MM.1S (cell line): ENCODE measurements at regions not wholly inside any gene's neighbourhood (a gene's known extent, or its start where the extent isn't known, plus 50 kb on each side); places are given as distances from the start of the nearest gene placed in this dataset.

Source experiments
- DNase-seq: peaks from one replicate; pipeline ENCODE4 v3.0.0-alpha.2; 2015
- H2AFZ ChIP-seq: fragments of 300-600 bp; sonication (generic); 2 replicates; pipeline ENCODE4 v1.6.0; 2016; ENCODE audit warnings: antibody characterized with exemption, low read length
- H3F3A ChIP-seq: fragments of 300-600 bp; sonication (generic); 2 replicates; pipeline ENCODE4 v1.6.1; 2016; ENCODE audit warnings: mild to moderate bottlenecking, antibody characterized with exemption, low read length, moderate library complexity, mixed read lengths; ENCODE audit not compliant: insufficient read depth
- H3K27ac ChIP-seq: fragments of 300-600 bp; sonication (generic); 2 replicates; pipeline ENCODE4 v1.5.1; 2016; ENCODE audit warnings: mild to moderate bottlenecking, low read length
- H3K27me3 ChIP-seq: fragments of 300-600 bp; sonication (generic); replicated peaks from 2 replicates; pipeline ENCODE4 v1.6.0; 2016; ENCODE audit warnings: low read length; ENCODE audit not compliant: insufficient read depth
- H3K36me3 ChIP-seq: fragments of 300-600 bp; sonication (generic); replicated peaks from 2 replicates; pipeline ENCODE4 v1.6.1; 2016; ENCODE audit warnings: mild to moderate bottlenecking, low read length, mixed read lengths; ENCODE audit not compliant: insufficient read depth
- H3K4me1 ChIP-seq: fragments of 300-600 bp; sonication (generic); 2 replicates; pipeline ENCODE4 v1.6.1; 2016; ENCODE audit warnings: low read length, mixed read lengths
- H3K4me2 ChIP-seq: fragments of 300-600 bp; sonication (generic); 2 replicates; pipeline ENCODE4 v1.6.0; 2016; ENCODE audit warnings: low read depth, low read length
- H3K4me3 ChIP-seq: fragments of 300-600 bp; sonication (generic); 2 replicates; pipeline ENCODE4 v1.5.1; 2016; ENCODE audit warnings: low read length, mixed read lengths
- H3K79me2 ChIP-seq: fragments of 300-600 bp; sonication (generic); 2 replicates; pipeline ENCODE4 v1.6.1; 2016; ENCODE audit warnings: mixed run types, low read length, mixed read lengths
- H3K9ac ChIP-seq: fragments of 300-600 bp; sonication (generic); 2 replicates; pipeline ENCODE4 v1.6.1; 2016; ENCODE audit warnings: low read length, mixed read lengths
- H3K9me2 ChIP-seq: fragments of 300-600 bp; sonication (generic); replicated peaks from 2 replicates; pipeline ENCODE4 v1.6.1; 2016; ENCODE audit warnings: mild to moderate bottlenecking, low read length, mixed read lengths; ENCODE audit not compliant: insufficient read depth
- H3K9me3 ChIP-seq: fragments of 300-600 bp; sonication (generic); replicated peaks from 2 replicates; pipeline ENCODE4 v1.6.1; 2016; ENCODE audit warnings: mild to moderate bottlenecking, low read length, mixed read lengths; ENCODE audit not compliant: insufficient read depth
- H4K20me1 ChIP-seq: fragments of 300-600 bp; sonication (generic); 2 replicates; pipeline ENCODE4 v1.6.1; 2016; ENCODE audit warnings: mild to moderate bottlenecking, low read length, moderate library complexity, mixed read lengths; ENCODE audit not compliant: insufficient read depth
- EZH2 ChIP-seq: fragments of 300-600 bp; sonication (generic); optimal IDR thresholded peaks from 2 replicates; pipeline ENCODE3; 2017; ENCODE audit warnings: low read depth, mild to moderate bottlenecking, antibody characterized with exemption, low read length, mixed read lengths
- EZH2phosphoT487 ChIP-seq: fragments of 300-600 bp; sonication (generic); IDR thresholded peaks from 2 replicates; pipeline ENCODE4 v1.6.1; 2018; ENCODE audit warnings: antibody characterized with exemption, low read length
- TF ChIP-seq, protein P1 (sequence below): fragments of 300-600 bp; sonication (generic); IDR thresholded peaks from 2 replicates; pipeline ENCODE4 v1.5.1; 2016; ENCODE audit warnings: antibody characterized with exemption, low read length, mixed read lengths

DNA sequence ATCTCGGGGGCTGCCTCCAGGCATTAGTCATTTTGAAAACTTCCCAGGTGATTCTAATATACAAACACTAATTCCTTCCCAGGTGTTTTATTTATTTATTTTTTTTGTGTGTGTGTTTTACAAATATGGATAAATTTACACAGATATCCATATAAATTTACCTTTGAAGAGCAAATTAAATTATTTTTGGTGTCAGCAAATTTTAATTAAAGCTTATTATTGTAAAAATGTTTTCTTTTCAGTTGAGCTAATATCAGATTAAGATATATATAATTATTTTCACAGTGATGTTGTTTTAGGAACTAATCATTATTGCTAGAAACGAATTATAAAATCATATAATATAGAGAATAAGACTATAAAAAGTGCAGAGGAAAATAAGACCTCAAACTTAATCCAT lies 62.0 kb upstream of the FREM3 start:
- Histone ChIP-seq H2AFZ (no peak overlapping the region), H3K9me3 (no peaks in the 10 kb centered on the region), H3K9me2 (no peaks in the 10 kb centered on the region), H3K27me3 (no peaks in the 10 kb centered on the region), H3K27ac (no peak overlapping the region), H3K4me1 (peaks cover 3% of the 10 kb centered on the region; the same call in 1 of the 2 replicates), H3F3A (no peaks in the 10 kb centered on the region), H3K36me3 (no peaks in the 10 kb centered on the region), H3K9ac (no peak overlapping the region), H3K4me3 (no peak overlapping the region), H3K4me2 (no peak overlapping the region), H4K20me1 (no peaks in the 10 kb centered on the region), H3K79me2 (no peaks in the 10 kb centered on the region)
- no peak for DNase-seq
- no peak for TF ChIP-seq EZH2phosphoT487
- TF ChIP-seq, protein P1, sequence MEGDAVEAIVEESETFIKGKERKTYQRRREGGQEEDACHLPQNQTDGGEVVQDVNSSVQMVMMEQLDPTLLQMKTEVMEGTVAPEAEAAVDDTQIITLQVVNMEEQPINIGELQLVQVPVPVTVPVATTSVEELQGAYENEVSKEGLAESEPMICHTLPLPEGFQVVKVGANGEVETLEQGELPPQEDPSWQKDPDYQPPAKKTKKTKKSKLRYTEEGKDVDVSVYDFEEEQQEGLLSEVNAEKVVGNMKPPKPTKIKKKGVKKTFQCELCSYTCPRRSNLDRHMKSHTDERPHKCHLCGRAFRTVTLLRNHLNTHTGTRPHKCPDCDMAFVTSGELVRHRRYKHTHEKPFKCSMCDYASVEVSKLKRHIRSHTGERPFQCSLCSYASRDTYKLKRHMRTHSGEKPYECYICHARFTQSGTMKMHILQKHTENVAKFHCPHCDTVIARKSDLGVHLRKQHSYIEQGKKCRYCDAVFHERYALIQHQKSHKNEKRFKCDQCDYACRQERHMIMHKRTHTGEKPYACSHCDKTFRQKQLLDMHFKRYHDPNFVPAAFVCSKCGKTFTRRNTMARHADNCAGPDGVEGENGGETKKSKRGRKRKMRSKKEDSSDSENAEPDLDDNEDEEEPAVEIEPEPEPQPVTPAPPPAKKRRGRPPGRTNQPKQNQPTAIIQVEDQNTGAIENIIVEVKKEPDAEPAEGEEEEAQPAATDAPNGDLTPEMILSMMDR: no peak
- no peak for TF ChIP-seq EZH2
